Spleen (tissue), 11 donors: ENCODE measurements at regions not wholly inside any gene's neighbourhood (a gene's known extent, or its start where the extent isn't known, plus 50 kb on each side); places are given as distances from the start of the nearest gene placed in this dataset.

Experiments used
- DNase-seq: peaks from one replicate; pipeline ENCODE4 v3.0.0-alpha.2; 2020
- H3K27ac ChIP-seq, 8 donors: fragments of 200-600 bp; sonication (generic) in 7 of 8; 1 replicate in 4 of 8; 2 replicates in 4 of 8; pipeline versions ENCODE4 v1.5.0 to v1.8.0; 2016 to 2021; ENCODE audit warnings: inconsistent platforms in 4 of 8, mild to moderate bottlenecking in 4 of 8, moderate library complexity in 1 of 8
- H3K27me3 ChIP-seq, 7 donors: fragments of 200-600 bp; sonication (generic) in 6 of 7; replicated peaks in 1 of 7; 1 replicate in 4 of 7; 2 replicates in 3 of 7; pipeline versions ENCODE4 v1.5.0 to v1.8.0; 2016 to 2021; ENCODE audit warnings: inconsistent platforms in 3 of 7, mild to moderate bottlenecking in 1 of 7
- H3K36me3 ChIP-seq, 6 donors: fragments of 200-600 bp; sonication (generic) in 5 of 6; 1 replicate in 4 of 6; 2 replicates in 2 of 6; pipeline versions ENCODE4 v1.5.0 to v1.8.0; 2016 to 2021; ENCODE audit warnings: inconsistent platforms in 2 of 6
- H3K4me1 ChIP-seq, 6 donors: fragments of 200-600 bp; sonication (generic) in 5 of 6; 1 replicate in 3 of 6; 2 replicates in 3 of 6; pipeline versions ENCODE4 v1.5.0 to v1.8.0; 2016 to 2021; ENCODE audit warnings: inconsistent platforms in 3 of 6
- H3K4me3 ChIP-seq, 8 donors: fragments of 200-600 bp; sonication (generic) in 7 of 8; 1 replicate in 4 of 8; 2 replicates in 4 of 8; pipeline versions ENCODE4 v1.5.0 to v1.8.0; 2016 to 2021; ENCODE audit warnings: inconsistent platforms in 4 of 8, mild to moderate bottlenecking in 4 of 8, moderate library complexity in 2 of 8
- H3K9me3 ChIP-seq, 8 donors: fragments of 200-600 bp; sonication (generic) in 7 of 8; 1 replicate in 4 of 8; 2 replicates in 4 of 8; pipeline versions ENCODE4 v1.5.0 to v1.8.0; 2016 to 2021; ENCODE audit warnings: inconsistent platforms in 4 of 8
- POLR2A ChIP-seq, 3 donors: fragments of 450-650 bp; IDR thresholded peaks; one replicate each; pipeline ENCODE4 v1.5.1; 2017; ENCODE audit warnings: antibody characterized with exemption in 3 of 3, mild to moderate bottlenecking in 1 of 3
- POLR2AphosphoS5 ChIP-seq, 3 donors: sonication (generic); formaldehyde crosslinking; IDR thresholded peaks; one replicate each; pipeline ENCODE4 v1.5.1; 2017; ENCODE audit warnings: antibody characterized with exemption in 3 of 3
- WGBS, 5 donors: extraction: QIAGEN DNeasy Blood & Tissue Kit in 3 of 5; methylation state at CpG; one replicate each; pipeline versions ENCODE4 v1.1.5 to v1.1.7; 2013 to 2018; 5-methylcytosine and 5-hydroxymethylcytosine counted together
- intact Hi-C: fragments of 100-400 bp; cut with DNase I; formaldehyde crosslinking; loops from one replicate; pipeline ENCODE4 v1.15.0; 2023; ENCODE audit warnings: low total_unique reads
- TF ChIP-seq, protein P1 (sequence below), 11 experiments: fragments of 200-600 bp in 7 of 11; fragments of 450-650 bp in 4 of 11; sonication (generic) in 4 of 11; IDR thresholded peaks in 8 of 11; conservative IDR thresholded peaks in 3 of 11; 1 replicate in 7 of 11; 2 replicates in 4 of 11; pipeline versions ENCODE4 v1.4.0 to v1.8.0; 2016 to 2021; ENCODE audit warnings: antibody characterized with exemption in 11 of 11, inconsistent platforms in 4 of 11, mild to moderate bottlenecking in 1 of 11
- donor health status: healthy with polysubstance abuse.
- donor health status: DM: no; HTN: no; CAD: no; lungs with moderate emphysema.
- donor health status: DM: no; HTN: no; CAD: no.
- donor health status: Bipolar disorder and iron deficiency.
- donor health status: healthy.
- donor health status: DM: no; HTN: no; CAD: no.
- donor health status: DM: yes; HTN: yes; CAD: no.

DNA sequence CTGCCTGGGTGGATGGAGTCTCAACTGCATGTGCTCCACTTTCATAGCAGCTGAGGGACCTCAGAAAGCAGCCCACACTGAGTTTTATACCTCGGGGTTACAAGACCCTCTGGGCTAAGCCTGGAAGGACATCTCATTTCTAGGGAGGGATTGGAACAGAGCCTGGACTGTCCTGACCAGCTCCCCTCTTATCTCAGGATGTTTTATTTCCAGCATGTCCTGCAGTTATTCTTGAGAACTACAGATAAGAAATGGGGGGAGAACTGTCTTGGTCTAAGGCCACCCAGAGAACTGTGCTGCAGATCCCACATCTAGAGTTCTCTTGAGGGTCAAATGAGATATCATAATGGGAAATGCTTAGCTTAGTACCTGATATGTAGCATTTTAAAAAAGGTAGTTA lies 97.3 kb upstream of the CHD6 start:
- no peak overlapping the region for H3K4me3 ChIP-seq
- no peak for DNase-seq
- intact Hi-C loops = no loop called here
- H3K27me3 ChIP-seq = peaks cover 0 to 5% (median 0%) of the 10 kb centered on the region in 7 donors
- H3K9me3 ChIP-seq = no peaks in the 10 kb centered on the region
- H3K4me1 ChIP-seq = no peaks in the 10 kb centered on the region
- no peaks in the 10 kb centered on the region for H3K36me3 ChIP-seq
- no peak for TF ChIP-seq POLR2AphosphoS5 (IDR thresholded peaks at IDR 0.05)
- WGBS, 5 donors = 10 to 48% (median 30%) methylated on average over 1 of the region's 1 CpG
- H3K27ac ChIP-seq = no peak overlapping the region

DNA sequence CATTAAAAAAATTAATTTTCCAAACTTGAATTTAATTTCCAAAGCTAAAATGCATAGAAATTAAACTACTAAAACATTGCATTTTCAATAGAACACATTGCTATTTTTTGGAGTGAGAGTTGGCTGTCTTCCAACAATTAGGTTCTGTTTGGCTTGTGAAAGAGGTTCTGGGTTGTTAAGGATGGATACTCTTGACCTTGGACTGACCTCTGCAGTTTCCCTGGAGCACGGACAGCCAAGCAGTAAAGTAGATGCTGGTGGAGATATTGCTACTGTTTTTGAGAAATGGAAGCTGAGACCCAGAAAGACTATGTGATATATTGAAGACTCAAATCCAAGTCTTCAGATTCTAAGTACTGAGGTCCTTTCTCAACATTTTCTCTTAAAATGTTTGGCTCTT lies 95.9 kb upstream of the CHD6 start:
- DNase-seq = no peak
- intact Hi-C loops = no loop called here

GRCh38 chr20:41704896-41705295 lies 86.7 kb upstream of the CHD6 start:
- WGBS, 5 donors = 87 to 93% (median 89%) methylated on average over 6 of the region's 6 CpGs
- Histone ChIP-seq H3K27me3 (no peaks in the 10 kb centered on the region), H3K4me3 (no peak overlapping the region), H3K9me3 (no peaks in the 10 kb centered on the region), H3K4me1 (no peaks in the 10 kb centered on the region), H3K27ac (no peak overlapping the region), H3K36me3 (no peaks in the 10 kb centered on the region)
- intact Hi-C loops = no loop called here
- no peak for DNase-seq
- TF ChIP-seq POLR2A (IDR thresholded peaks at IDR 0.05) = no peak
- TF ChIP-seq POLR2AphosphoS5 (IDR thresholded peaks at IDR 0.05) = no peak
- TF ChIP-seq, protein P1, sequence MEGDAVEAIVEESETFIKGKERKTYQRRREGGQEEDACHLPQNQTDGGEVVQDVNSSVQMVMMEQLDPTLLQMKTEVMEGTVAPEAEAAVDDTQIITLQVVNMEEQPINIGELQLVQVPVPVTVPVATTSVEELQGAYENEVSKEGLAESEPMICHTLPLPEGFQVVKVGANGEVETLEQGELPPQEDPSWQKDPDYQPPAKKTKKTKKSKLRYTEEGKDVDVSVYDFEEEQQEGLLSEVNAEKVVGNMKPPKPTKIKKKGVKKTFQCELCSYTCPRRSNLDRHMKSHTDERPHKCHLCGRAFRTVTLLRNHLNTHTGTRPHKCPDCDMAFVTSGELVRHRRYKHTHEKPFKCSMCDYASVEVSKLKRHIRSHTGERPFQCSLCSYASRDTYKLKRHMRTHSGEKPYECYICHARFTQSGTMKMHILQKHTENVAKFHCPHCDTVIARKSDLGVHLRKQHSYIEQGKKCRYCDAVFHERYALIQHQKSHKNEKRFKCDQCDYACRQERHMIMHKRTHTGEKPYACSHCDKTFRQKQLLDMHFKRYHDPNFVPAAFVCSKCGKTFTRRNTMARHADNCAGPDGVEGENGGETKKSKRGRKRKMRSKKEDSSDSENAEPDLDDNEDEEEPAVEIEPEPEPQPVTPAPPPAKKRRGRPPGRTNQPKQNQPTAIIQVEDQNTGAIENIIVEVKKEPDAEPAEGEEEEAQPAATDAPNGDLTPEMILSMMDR (IDR thresholded peaks at IDR 0.05 in 8 of 11, conservative IDR thresholded peaks at IDR 0.05 in 3 of 11) = no peak

More for the DNA sequence above, 95.9 kb upstream of the CHD6 start:
- H3K4me1 ChIP-seq = no peaks in the 10 kb centered on the region
- H3K4me3 ChIP-seq = no peak overlapping the region
- peaks cover 0 to 6% (median 0%) of the 10 kb centered on the region in 7 donors for H3K27me3 ChIP-seq
- no peaks in the 10 kb centered on the region for H3K36me3 ChIP-seq
- H3K9me3 ChIP-seq = no peaks in the 10 kb centered on the region
- TF ChIP-seq, protein P1 (IDR thresholded peaks at IDR 0.05 in 8 of 11, conservative IDR thresholded peaks at IDR 0.05 in 3 of 11) = no peak
- TF ChIP-seq POLR2AphosphoS5 (IDR thresholded peaks at IDR 0.05) (no peak), POLR2A (IDR thresholded peaks at IDR 0.05) (no peak)
- H3K27ac ChIP-seq = no peak overlapping the region
- 0 to 45% (median 38%) methylated on average over 1 of the region's 1 CpG for WGBS, 5 donors

DNA sequence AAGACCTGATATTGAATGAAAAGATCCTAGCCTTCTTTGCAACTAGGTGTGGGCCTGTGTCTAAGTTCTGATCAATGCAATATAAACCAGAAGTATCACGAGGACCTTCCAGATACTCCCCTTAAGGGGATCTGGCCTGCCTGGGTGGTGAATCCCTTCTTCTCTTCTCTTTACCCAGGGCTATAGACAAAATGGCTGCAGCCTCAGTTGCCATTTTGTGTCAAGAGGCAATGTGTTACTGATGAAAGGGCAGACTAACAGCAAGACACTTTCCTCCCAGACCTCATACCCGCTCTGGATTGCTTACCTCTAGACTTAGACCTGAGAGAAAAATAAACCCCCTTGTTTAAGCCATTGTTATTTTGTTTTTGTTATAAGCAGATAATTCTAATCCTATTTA lies 84.5 kb upstream of the CHD6 start:
- 80 to 95% (median 90%) methylated on average over 2 of the region's 2 CpGs for WGBS, 5 donors
- Histone ChIP-seq H3K27ac (no peak overlapping the region), H3K4me1 (no peaks in the 10 kb centered on the region), H3K36me3 (no peaks in the 10 kb centered on the region), H3K9me3 (no peaks in the 10 kb centered on the region), H3K27me3 (no peaks in the 10 kb centered on the region), H3K4me3 (no peak overlapping the region)
- TF ChIP-seq, protein P1 (IDR thresholded peaks at IDR 0.05 in 8 of 11, conservative IDR thresholded peaks at IDR 0.05 in 3 of 11) = no peak
- no peak for TF ChIP-seq POLR2A (IDR thresholded peaks at IDR 0.05)
- TF ChIP-seq POLR2AphosphoS5 (IDR thresholded peaks at IDR 0.05) = no peak
- DNase-seq = no peak
- intact Hi-C loops = no loop called here
